Heart left ventricle (tissue), 16 donors: ENCODE measurements at regions not wholly inside any gene's neighbourhood (a gene's known extent, or its start where the extent isn't known, plus 50 kb on each side); places are given as distances from the start of the nearest gene placed in this dataset.

Experiments
- ATAC-seq, 4 donors: fragments of 200-7000 bp; cut with Tn5 transposase; one replicate each; pipeline ENCODE4 v1.9.1; 2020 to 2022; ENCODE audit warnings: moderate library complexity in 4 of 4, mild to moderate bottlenecking in 3 of 4, moderate number of reproducible peaks in 1 of 4
- DNase-seq, 5 donors: peaks; one replicate each; pipeline ENCODE4 v3.0.0-alpha.2; 2020
- H3K27ac ChIP-seq, 12 donors: fragments of 200-600 bp; sonication (generic) in 4 of 12; one replicate each; pipeline versions ENCODE4 v1.5.0 to v1.8.0; 2016 to 2022; ENCODE audit warnings: mild to moderate bottlenecking in 2 of 12
- H3K27me3 ChIP-seq, 9 donors: fragments of 200-600 bp; sonication (generic) in 2 of 9; one replicate each; pipeline versions ENCODE4 v1.5.1 to v1.8.0; 2016 to 2022; ENCODE audit warnings: mild to moderate bottlenecking in 3 of 9
- H3K36me3 ChIP-seq, 9 donors: fragments of 200-600 bp; sonication (generic) in 2 of 9; one replicate each; pipeline versions ENCODE4 v1.5.0 to v1.8.0; 2018 to 2022; ENCODE audit warnings: mild to moderate bottlenecking in 2 of 9
- H3K4me1 ChIP-seq, 12 donors: fragments of 200-600 bp; sonication (generic) in 4 of 12; one replicate each; pipeline versions ENCODE4 v1.5.0 to v1.8.0; 2016 to 2022; ENCODE audit warnings: mild to moderate bottlenecking in 3 of 12
- H3K4me3 ChIP-seq, 12 donors: fragments of 200-600 bp; sonication (generic) in 4 of 12; one replicate each; pipeline versions ENCODE4 v1.5.0 to v1.8.0; 2017 to 2022; ENCODE audit warnings: mild to moderate bottlenecking in 9 of 12, moderate library complexity in 4 of 12
- H3K9me3 ChIP-seq, 12 donors: fragments of 200-600 bp; sonication (generic) in 4 of 12; one replicate each; pipeline versions ENCODE4 v1.5.0 to v1.8.0; 2016 to 2022; ENCODE audit warnings: mild to moderate bottlenecking in 1 of 12
- CTCF ChIP-seq, 12 donors: fragments of 200-600 bp; sonication (generic) in 4 of 12; IDR thresholded peaks; one replicate each; pipeline versions ENCODE4 v1.5.0 to v1.8.0; 2018 to 2022; ENCODE audit warnings: antibody characterized with exemption in 12 of 12, mild to moderate bottlenecking in 5 of 12
- POLR2A ChIP-seq, 2 donors: fragments of 450-650 bp; IDR thresholded peaks; one replicate each; pipeline ENCODE4 v1.6.1; 2017; ENCODE audit warnings: antibody characterized with exemption in 2 of 2, mild to moderate bottlenecking in 2 of 2, moderate library complexity in 2 of 2
- WGBS, 4 donors: extraction: QIAGEN DNeasy Blood & Tissue Kit in 2 of 4; methylation state at CpG; one replicate each; pipeline versions ENCODE4 v1.1.5 to v1.1.7; 2013 to 2018; 5-methylcytosine and 5-hydroxymethylcytosine counted together
- intact Hi-C, 10 donors: fragments of 100-400 bp; cut with DNase I; formaldehyde crosslinking; loops; one replicate each; pipeline versions ENCODE4 v1.11.1 to v1.14.2; 2022
- donor health status: ischemic (EF 13 %, LVEDD 7.1; RV severe dilation, severe dysfunction).
- donor health status: healthy with polysubstance abuse.
- donor health status: DM: no; HTN: yes; CAD: no.
- donor health status: DM: no; HTN: no; CAD: no.
- donor health status: ischemic (EF 25% LVEDD 6.9; RV normal size, moderate dysfunction).
- donor health status: ischemic (EF 25% LVEDD 5.7; RV mildly dilated, moderate dysfunction).
- donor health status: healthy.
- donor health status: DM: yes; HTN: yes; CAD: no.
- donor health status: ischemic (EF 35%, LVEDD 5.7; RV mildly dilated, moderate dysfunction).
- donor health status: nonischemic (EF 11% LVEDD 7.7; RV severe dilation, severe dysfunction).
- donor health status: DM: yes; HTN: yes; CAD: no.
- donor health status: PGD.
- donor health status: ischemic (EF 29% LVEDD 5.4; RV normal size, mild dysfunction).
- donor health status: nonischemic (EF 23%, LVEDD 6.1; RV moderate dilation, normal function).

- no peak for TF ChIP-seq POLR2A (IDR thresholded peaks at IDR 0.05)
- no peaks in the 10 kb centered on the region for H3K9me3 ChIP-seq
- H3K4me3 ChIP-seq = no peak overlapping the region
- H3K27ac ChIP-seq = no peak overlapping the region
- ATAC-seq (peak in 3 of 4 donors; percentile 58 to 82 (median 70)), DNase-seq (no peak)
- WGBS, 4 donors = 55 to 84% (median 60%) methylated on average over 8 of the region's 8 CpGs
- peaks cover 0 to 5% (median 0%) of the 10 kb centered on the region in 12 donors for H3K4me1 ChIP-seq
- intact Hi-C loops = loop anchor here in 4 of 10 donors (10.0 kb wide), 3 partner anchors 182 to 202 kb away; partner anchors contain the start of gene MSX1 (in 2 of the 4)
- H3K27me3 ChIP-seq = peaks cover 0 to 4% (median 0%) of the 10 kb centered on the region in 9 donors
- H3K36me3 ChIP-seq = no peaks in the 10 kb centered on the region
Measured at GRCh38 chr4:4672402-4672801, 130.6 kb upstream of the STX18 start.

- DNase-seq = no peak
- H3K27me3 ChIP-seq = peaks cover 0 to 4% (median 0%) of the 10 kb centered on the region in 9 donors
- WGBS, 4 donors = 54 to 78% (median 59%) methylated on average over 5 of the region's 5 CpGs
- no peak overlapping the region for H3K27ac ChIP-seq
- ATAC-seq = peak in 1 of 4 donors; percentile 42
- no peaks in the 10 kb centered on the region for H3K36me3 ChIP-seq
- no peak for TF ChIP-seq POLR2A (IDR thresholded peaks at IDR 0.05)
- no peak for TF ChIP-seq CTCF (IDR thresholded peaks at IDR 0.05)
- no peak overlapping the region for H3K4me3 ChIP-seq
- peaks cover 0 to 5% (median 0%) of the 10 kb centered on the region in 12 donors for H3K4me1 ChIP-seq
- intact Hi-C loops = loop anchor here in 4 of 10 donors (10.0 kb wide), 3 partner anchors 183 to 203 kb away; partner anchors contain the start of gene MSX1 (in 2 of the 4)
- H3K9me3 ChIP-seq = no peaks in the 10 kb centered on the region
Measured at GRCh38 chr4:4671774-4672349, 130.0 kb upstream of the STX18 start.

GRCh38 chr4:4670869-4671268, 129.0 kb upstream of the STX18 start:
- intact Hi-C loops = loop anchor here in 4 of 10 donors (10.0 kb wide), 3 partner anchors 184 to 204 kb away; partner anchors contain the start of gene MSX1 (in 2 of the 4)
- Histone ChIP-seq H3K4me3 (no peak overlapping the region), H3K36me3 (no peaks in the 10 kb centered on the region), H3K27me3 (peaks cover 0 to 4% (median 0%) of the 10 kb centered on the region in 9 donors), H3K9me3 (no peaks in the 10 kb centered on the region), H3K27ac (no peak overlapping the region), H3K4me1 (peaks cover 0 to 5% (median 0%) of the 10 kb centered on the region in 12 donors)
- WGBS, 4 donors = 73 to 94% (median 80%) methylated on average over 5 of the region's 5 CpGs
- DNase-seq (no peak), ATAC-seq (no peak)
- TF ChIP-seq CTCF (IDR thresholded peaks at IDR 0.05) (no peak), POLR2A (IDR thresholded peaks at IDR 0.05) (no peak)

GRCh38 chr4:4668355-4669210, 126.7 kb upstream of the STX18 start:
- Histone ChIP-seq H3K27ac (no peak overlapping the region), H3K36me3 (no peaks in the 10 kb centered on the region), H3K4me3 (no peak overlapping the region), H3K4me1 (peaks cover 0 to 5% (median 0%) of the 10 kb centered on the region in 12 donors), H3K9me3 (no peaks in the 10 kb centered on the region), H3K27me3 (peaks cover 0 to 4% (median 0%) of the 10 kb centered on the region in 9 donors)
- no peak for TF ChIP-seq POLR2A (IDR thresholded peaks at IDR 0.05)
- TF ChIP-seq CTCF (IDR thresholded peaks at IDR 0.05) = no peak
- DNase-seq = no peak
- intact Hi-C loops = no loop called here
- WGBS, 4 donors = 66 to 77% (median 70%) methylated on average over 15 of the region's 15 CpGs
- no peak for ATAC-seq
